ENCODE measurements at regions not wholly inside any gene's neighbourhood (a gene's known extent, or its start where the extent isn't known, plus 50 kb on each side); places are given as distances from the start of the nearest gene placed in this dataset.

- Histone ChIP-seq H3K9ac (ENCODE audit: low read depth, low read length, poor library complexity) (no peak overlapping the region), H3K4ac (ENCODE audit: low read length) (no peak overlapping the region), H3K79me1 (ENCODE audit: low read depth, low read length) (no peaks in the 10 kb centered on the region), H4K8ac (ENCODE audit: low read depth, low read length) (no peak overlapping the region), H2BK120ac (ENCODE audit: low read depth, low read length) (no peak overlapping the region), H4K91ac (ENCODE audit: low read depth, low read length, poor library complexity) (no peak overlapping the region), H2BK15ac (ENCODE audit: low read length) (no peak overlapping the region), H3K27ac (replicated peaks; ENCODE audit: low read length) (no peak overlapping the region), H3K9me3 (replicated peaks in 1 of 2; ENCODE audit: control insufficient read depth in 2 of 2, insufficient read depth in 1 of 2, low read depth in 1 of 2, low read length in 2 of 2) (no peaks in the 10 kb centered on the region), H2AK5ac (ENCODE audit: low read depth, low read length) (no peak overlapping the region), H3K4me1 (ENCODE audit: control insufficient read depth in 2 of 2, insufficient read depth in 1 of 2, low read depth in 1 of 2, low read length in 2 of 2) (peaks cover 0 to 3% of the 10 kb centered on the region in 2 donors), H3K36me3 (replicated peaks in 1 of 2; ENCODE audit: control insufficient read depth in 2 of 2, insufficient read depth in 2 of 2, low read length in 2 of 2) (no peaks in the 10 kb centered on the region), H2BK12ac (ENCODE audit: low read length) (no peak overlapping the region), H3K23ac (ENCODE audit: low read depth, low read length, poor library complexity) (no peak overlapping the region), H2BK5ac (ENCODE audit: low read length) (no peak overlapping the region), H3K4me2 (ENCODE audit: insufficient read depth, low read length, poor library complexity, severe bottlenecking) (no peak overlapping the region), H3K4me3 (ENCODE audit: low read length in 2 of 2) (no peak overlapping the region), H3K18ac (ENCODE audit: low read length) (no peak overlapping the region), H3K27me3 (ENCODE audit: control insufficient read depth in 3 of 3, insufficient read depth in 3 of 3, low read depth in 1 of 3, low read length in 3 of 3) (peaks cover 0 to 2% (median 0%) of the 10 kb centered on the region in 3 experiments), H2AFZ (ENCODE audit: low read length) (no peak overlapping the region), H3K14ac (ENCODE audit: low read length) (no peak overlapping the region)
- WGBS, 2 donors (ENCODE audit: extremely low coverage in 2 of 2, insufficient read length in 2 of 2, insufficient replicate concordance in 1 of 2), result no CpG with 5 or more reads among the region's 4 CpGs
- DNase-seq (ENCODE audit: low spot score), result no peak
Observed at GRCh38 chr2:107305966-107306365, 420.0 kb upstream of the ST6GAL2 start.

- H3K23ac ChIP-seq (ENCODE audit: low read depth, low read length, poor library complexity), result no peak overlapping the region
- no peaks in the 10 kb centered on the region for H3K79me1 ChIP-seq (ENCODE audit: low read depth, low read length)
- H2BK12ac ChIP-seq (ENCODE audit: low read length), result no peak overlapping the region
- no peak for DNase-seq (ENCODE audit: low spot score)
- H2BK15ac ChIP-seq (ENCODE audit: low read length), result no peak overlapping the region
- H2BK5ac ChIP-seq (ENCODE audit: low read length), result no peak overlapping the region
- no peak overlapping the region for H2AFZ ChIP-seq (ENCODE audit: low read length)
- H3K4me2 ChIP-seq (ENCODE audit: insufficient read depth, low read length, poor library complexity, severe bottlenecking), result no peak overlapping the region
- H2BK120ac ChIP-seq (ENCODE audit: low read depth, low read length), result no peak overlapping the region
- H3K27ac ChIP-seq (replicated peaks; ENCODE audit: low read length), result no peak overlapping the region
- H3K36me3 ChIP-seq (replicated peaks in 1 of 2; ENCODE audit: control insufficient read depth in 2 of 2, insufficient read depth in 2 of 2, low read length in 2 of 2), result no peaks in the 10 kb centered on the region
- no CpG with 5 or more reads among the region's 2 CpGs for WGBS, 2 donors (ENCODE audit: extremely low coverage in 2 of 2, insufficient read length in 2 of 2, insufficient replicate concordance in 1 of 2)
- H3K4me1 ChIP-seq (ENCODE audit: control insufficient read depth in 2 of 2, insufficient read depth in 1 of 2, low read depth in 1 of 2, low read length in 2 of 2), result peaks cover 0 to 3% of the 10 kb centered on the region in 2 donors
- H3K4ac ChIP-seq (ENCODE audit: low read length), result no peak overlapping the region
- H4K8ac ChIP-seq (ENCODE audit: low read depth, low read length), result no peak overlapping the region
- no peaks in the 10 kb centered on the region for H3K9me3 ChIP-seq (replicated peaks in 1 of 2; ENCODE audit: control insufficient read depth in 2 of 2, insufficient read depth in 1 of 2, low read depth in 1 of 2, low read length in 2 of 2)
- no peak overlapping the region for H2AK5ac ChIP-seq (ENCODE audit: low read depth, low read length)
- H3K18ac ChIP-seq (ENCODE audit: low read length), result no peak overlapping the region
- H3K27me3 ChIP-seq (ENCODE audit: control insufficient read depth in 3 of 3, insufficient read depth in 3 of 3, low read depth in 1 of 3, low read length in 3 of 3), result peaks cover 0 to 2% (median 0%) of the 10 kb centered on the region in 3 experiments
- H3K4me3 ChIP-seq (ENCODE audit: low read length in 2 of 2), result no peak overlapping the region
- no peak overlapping the region for H3K9ac ChIP-seq (ENCODE audit: low read depth, low read length, poor library complexity)
- no peak overlapping the region for H4K91ac ChIP-seq (ENCODE audit: low read depth, low read length, poor library complexity)
- H3K14ac ChIP-seq (ENCODE audit: low read length), result no peak overlapping the region
Observed at GRCh38 chr2:107306881-107307280, 420.9 kb upstream of the ST6GAL2 start.

DNA sequence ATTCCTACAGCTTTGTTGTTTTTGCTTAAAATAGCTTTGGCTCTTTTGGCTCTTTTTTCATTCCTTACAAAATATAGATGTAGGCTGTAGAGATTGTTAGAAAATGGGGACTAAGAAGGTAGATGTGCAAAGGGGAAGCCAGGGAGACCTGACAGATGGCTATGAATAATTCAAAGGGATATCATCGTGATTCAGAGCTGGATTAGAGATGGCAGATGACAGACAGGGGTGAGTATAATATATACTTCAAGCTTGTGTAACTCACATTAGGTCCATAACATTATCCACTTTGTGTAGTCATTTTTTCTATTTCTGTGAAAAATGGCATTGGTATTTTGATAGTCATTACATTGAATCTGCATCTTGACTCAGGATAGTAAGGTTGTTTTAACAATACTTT is 422.9 kb upstream of the ST6GAL2 start:
- Histone ChIP-seq H3K14ac (ENCODE audit: low read length) (no peak overlapping the region), H2BK120ac (ENCODE audit: low read depth, low read length) (no peak overlapping the region), H2AK5ac (ENCODE audit: low read depth, low read length) (no peak overlapping the region), H3K4me2 (ENCODE audit: insufficient read depth, low read length, poor library complexity, severe bottlenecking) (no peak overlapping the region), H2BK5ac (ENCODE audit: low read length) (no peak overlapping the region), H4K8ac (ENCODE audit: low read depth, low read length) (no peak overlapping the region), H4K91ac (ENCODE audit: low read depth, low read length, poor library complexity) (no peak overlapping the region), H3K4me3 (ENCODE audit: low read length in 2 of 2) (no peak overlapping the region), H3K4ac (ENCODE audit: low read length) (no peak overlapping the region), H3K27me3 (ENCODE audit: control insufficient read depth in 3 of 3, insufficient read depth in 3 of 3, low read depth in 1 of 3, low read length in 3 of 3) (peaks cover 0 to 2% (median 0%) of the 10 kb centered on the region in 3 experiments), H3K23ac (ENCODE audit: low read depth, low read length, poor library complexity) (no peak overlapping the region), H3K18ac (ENCODE audit: low read length) (no peak overlapping the region), H3K27ac (replicated peaks; ENCODE audit: low read length) (no peak overlapping the region), H3K9me3 (replicated peaks in 1 of 2; ENCODE audit: control insufficient read depth in 2 of 2, insufficient read depth in 1 of 2, low read depth in 1 of 2, low read length in 2 of 2) (no peaks in the 10 kb centered on the region), H3K36me3 (replicated peaks in 1 of 2; ENCODE audit: control insufficient read depth in 2 of 2, insufficient read depth in 2 of 2, low read length in 2 of 2) (no peaks in the 10 kb centered on the region), H2AFZ (ENCODE audit: low read length) (no peak overlapping the region), H2BK12ac (ENCODE audit: low read length) (no peak overlapping the region), H3K9ac (ENCODE audit: low read depth, low read length, poor library complexity) (no peak overlapping the region), H3K4me1 (ENCODE audit: control insufficient read depth in 2 of 2, insufficient read depth in 1 of 2, low read depth in 1 of 2, low read length in 2 of 2) (peaks cover 0 to 3% of the 10 kb centered on the region in 2 donors), H2BK15ac (ENCODE audit: low read length) (no peak overlapping the region), H3K79me1 (ENCODE audit: low read depth, low read length) (no peaks in the 10 kb centered on the region)
- no CpG with 5 or more reads among the region's 1 CpG for WGBS, 2 donors (ENCODE audit: extremely low coverage in 2 of 2, insufficient read length in 2 of 2, insufficient replicate concordance in 1 of 2)
- no peak for DNase-seq (ENCODE audit: low spot score)

DNA sequence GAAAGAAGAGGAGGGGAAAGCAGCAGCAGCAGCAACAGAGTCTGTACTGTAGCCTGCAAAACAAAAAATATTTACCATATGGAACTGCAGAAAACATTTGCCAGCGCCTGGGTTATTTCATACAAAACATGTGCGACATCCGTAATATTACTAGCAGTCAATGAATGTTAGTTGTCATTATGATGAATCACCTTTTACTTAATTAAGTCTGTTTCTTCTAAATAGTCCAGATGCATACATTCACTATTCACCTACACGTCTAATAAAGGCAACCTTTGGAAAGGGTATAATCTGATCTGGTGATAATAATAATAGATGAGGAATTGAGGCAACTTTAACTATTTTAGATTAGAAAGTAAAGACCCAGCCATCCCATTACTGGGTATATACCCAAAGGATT is 426.3 kb upstream of the ST6GAL2 start:
- no peak overlapping the region for H2BK120ac ChIP-seq (ENCODE audit: low read depth, low read length)
- no peak overlapping the region for H3K14ac ChIP-seq (ENCODE audit: low read length)
- no peak overlapping the region for H3K4ac ChIP-seq (ENCODE audit: low read length)
- H3K4me1 ChIP-seq (ENCODE audit: control insufficient read depth in 2 of 2, insufficient read depth in 1 of 2, low read depth in 1 of 2, low read length in 2 of 2), result no peaks in the 10 kb centered on the region
- H3K27me3 ChIP-seq (ENCODE audit: control insufficient read depth in 3 of 3, insufficient read depth in 3 of 3, low read depth in 1 of 3, low read length in 3 of 3), result peaks cover 0 to 2% (median 0%) of the 10 kb centered on the region in 3 experiments
- no peak overlapping the region for H4K91ac ChIP-seq (ENCODE audit: low read depth, low read length, poor library complexity)
- no peak overlapping the region for H2BK12ac ChIP-seq (ENCODE audit: low read length)
- H3K9me3 ChIP-seq (replicated peaks in 1 of 2; ENCODE audit: control insufficient read depth in 2 of 2, insufficient read depth in 1 of 2, low read depth in 1 of 2, low read length in 2 of 2), result no peaks in the 10 kb centered on the region
- no peak overlapping the region for H3K4me3 ChIP-seq (ENCODE audit: low read length in 2 of 2)
- no peak overlapping the region for H3K18ac ChIP-seq (ENCODE audit: low read length)
- no peak overlapping the region for H4K8ac ChIP-seq (ENCODE audit: low read depth, low read length)
- H2AFZ ChIP-seq (ENCODE audit: low read length), result no peak overlapping the region
- no peak overlapping the region for H2AK5ac ChIP-seq (ENCODE audit: low read depth, low read length)
- no peaks in the 10 kb centered on the region for H3K36me3 ChIP-seq (replicated peaks in 1 of 2; ENCODE audit: control insufficient read depth in 2 of 2, insufficient read depth in 2 of 2, low read length in 2 of 2)
- H3K79me1 ChIP-seq (ENCODE audit: low read depth, low read length), result no peaks in the 10 kb centered on the region
- H3K4me2 ChIP-seq (ENCODE audit: insufficient read depth, low read length, poor library complexity, severe bottlenecking), result no peak overlapping the region
- H2BK15ac ChIP-seq (ENCODE audit: low read length), result no peak overlapping the region
- H3K9ac ChIP-seq (ENCODE audit: low read depth, low read length, poor library complexity), result no peak overlapping the region
- DNase-seq (ENCODE audit: low spot score), result no peak
- H3K27ac ChIP-seq (replicated peaks; ENCODE audit: low read length), result no peak overlapping the region
- no peak overlapping the region for H2BK5ac ChIP-seq (ENCODE audit: low read length)
- WGBS, 2 donors (ENCODE audit: extremely low coverage in 2 of 2, insufficient read length in 2 of 2, insufficient replicate concordance in 1 of 2), result no CpG with 5 or more reads among the region's 4 CpGs
- H3K23ac ChIP-seq (ENCODE audit: low read depth, low read length, poor library complexity), result no peak overlapping the region
